OCI-LY3 (cell line): ENCODE measurements at regions not wholly inside any gene's neighbourhood (a gene's known extent, or its start where the extent isn't known, plus 50 kb on each side); places are given as distances from the start of the nearest gene placed in this dataset.

Source experiments
- H2AFZ ChIP-seq: fragments of 200-600, 300-600 bp; shearing (Covaris generic); 2 replicates; pipeline ENCODE4 v1.6.0; 2014; ENCODE audit warnings: antibody characterized with exemption, low read depth, low read length
- H3K27ac ChIP-seq: fragments of 200-600, 300-600 bp; sonication (generic); 2 replicates; pipeline ENCODE4 v1.5.1; 2014; ENCODE audit warnings: mild to moderate bottlenecking, low read length, moderate library complexity, mixed read lengths
- H3K27me3 ChIP-seq: fragments of 200-600, 300-600 bp; sonication (generic); 2 replicates; pipeline ENCODE4 v1.6.1; 2014; ENCODE audit warnings: low read depth, low read length, mixed read lengths
- H3K36me3 ChIP-seq: fragments of 200-600, 300-600 bp; sonication (generic); replicated peaks from 2 replicates; pipeline ENCODE3; 2014; ENCODE audit warnings: low read depth, low read length, mixed read lengths
- H3K4me1 ChIP-seq: fragments of 300-600, 200-600 bp; sonication (generic); 2 replicates; pipeline ENCODE4 v1.6.1; 2014; ENCODE audit warnings: low read length, mixed read lengths
- H3K4me2 ChIP-seq: fragments of 200-600, 300-600 bp; sonication (generic); 2 replicates; pipeline ENCODE4 v1.6.1; 2014; ENCODE audit warnings: low read length, mixed read lengths
- H3K4me3 ChIP-seq: fragments of 300-600, 200-600 bp; sonication (generic); 2 replicates; pipeline ENCODE4 v1.5.1; 2014; ENCODE audit warnings: antibody characterized with exemption, mild to moderate bottlenecking, low read length, moderate library complexity
- H3K79me2 ChIP-seq: fragments of 300-600, 200-600 bp; shearing (Covaris generic); 2 replicates; pipeline ENCODE4 v1.6.1; 2014; ENCODE audit warnings: mild to moderate bottlenecking, low read length, mixed read lengths
- H3K9ac ChIP-seq: fragments of 300-600, 200-600 bp; shearing (Covaris generic); 2 replicates; pipeline ENCODE4 v1.6.0; 2014; ENCODE audit warnings: mild to moderate bottlenecking, low read length, moderate library complexity
- H3K9me3 ChIP-seq: fragments of 200-600, 300-600 bp; shearing (Covaris generic); 2 replicates; pipeline ENCODE4 v1.6.1; 2014; ENCODE audit warnings: low read length, mixed read lengths; ENCODE audit not compliant: insufficient read depth
- H4K20me1 ChIP-seq: fragments of 200-600, 300-600 bp; sonication (generic); 2 replicates; pipeline ENCODE4 v1.6.1; 2016; ENCODE audit warnings: low read length, mixed read lengths; ENCODE audit not compliant: insufficient read depth
- CTCF ChIP-seq: fragments of 200-600, 300-600 bp; sonication (generic); IDR thresholded peaks from 2 replicates; pipeline ENCODE4 v1.5.1; 2014; ENCODE audit warnings: antibody characterized with exemption, low read length, low read depth
- EZH2phosphoT487 ChIP-seq: fragments of 200-600 bp; shearing (Covaris generic); IDR thresholded peaks from 2 replicates; pipeline ENCODE4 v1.6.1; 2018; ENCODE audit warnings: antibody characterized with exemption, mixed run types, low read depth

- H3K9ac ChIP-seq = no peak overlapping the region
- H3K4me1 ChIP-seq = no peaks in the 10 kb centered on the region
- no peak overlapping the region for H3K27ac ChIP-seq
- no peak for TF ChIP-seq CTCF
- TF ChIP-seq EZH2phosphoT487 = no peak
- H3K4me2 ChIP-seq = no peak overlapping the region
- no peak overlapping the region for H2AFZ ChIP-seq
- no peaks in the 10 kb centered on the region for H3K36me3 ChIP-seq
- no peaks in the 10 kb centered on the region for H3K79me2 ChIP-seq
- no peak overlapping the region for H3K4me3 ChIP-seq
- no peaks in the 10 kb centered on the region for H3K9me3 ChIP-seq
- no peaks in the 10 kb centered on the region for H3K27me3 ChIP-seq
- no peaks in the 10 kb centered on the region for H4K20me1 ChIP-seq
These were observed 673.8 kb downstream of the GBE1 start for GRCh38 chr3:81087607-81088006.

GRCh38 chr3:81086348-81086747 is 675.1 kb downstream of the GBE1 start:
- Histone ChIP-seq H3K9ac (no peak overlapping the region), H3K79me2 (no peaks in the 10 kb centered on the region), H3K4me1 (no peaks in the 10 kb centered on the region), H3K36me3 (no peaks in the 10 kb centered on the region), H4K20me1 (no peaks in the 10 kb centered on the region), H3K9me3 (no peaks in the 10 kb centered on the region), H3K4me2 (no peak overlapping the region), H3K27ac (no peak overlapping the region), H3K4me3 (no peak overlapping the region), H2AFZ (no peak overlapping the region), H3K27me3 (no peaks in the 10 kb centered on the region)
- TF ChIP-seq EZH2phosphoT487 (no peak), CTCF (no peak)

- TF ChIP-seq CTCF (no peak), EZH2phosphoT487 (no peak)
- no peaks in the 10 kb centered on the region for H3K36me3 ChIP-seq
- H3K4me3 ChIP-seq = no peak overlapping the region
- H3K4me1 ChIP-seq = no peaks in the 10 kb centered on the region
- no peaks in the 10 kb centered on the region for H4K20me1 ChIP-seq
- no peak overlapping the region for H3K4me2 ChIP-seq
- H3K79me2 ChIP-seq = no peaks in the 10 kb centered on the region
- no peak overlapping the region for H2AFZ ChIP-seq
- H3K27ac ChIP-seq = no peak overlapping the region
- H3K27me3 ChIP-seq = no peaks in the 10 kb centered on the region
- H3K9me3 ChIP-seq = no peaks in the 10 kb centered on the region
- H3K9ac ChIP-seq = no peak overlapping the region
These were observed 680.8 kb downstream of the GBE1 start for GRCh38 chr3:81080608-81081007.

DNA sequence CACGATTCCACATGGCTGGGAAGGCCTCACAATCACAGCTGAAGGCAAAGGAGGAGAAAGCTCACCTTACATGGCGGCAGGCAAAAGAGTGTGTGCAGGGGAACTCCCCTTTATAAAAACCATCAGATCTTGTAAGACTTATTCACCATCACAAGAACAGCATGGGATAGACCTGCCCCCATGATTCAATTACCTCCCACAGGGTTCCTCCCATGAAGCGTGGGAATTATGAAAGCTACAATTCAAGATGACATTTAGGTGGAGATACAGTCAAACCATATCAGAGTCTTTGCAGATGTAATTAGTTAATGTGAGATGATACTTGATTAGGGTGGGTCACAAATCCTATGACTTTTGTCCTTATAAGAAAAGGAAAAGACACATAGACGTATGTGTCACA is 688.9 kb downstream of the GBE1 start:
- Histone ChIP-seq H3K4me1 (no peaks in the 10 kb centered on the region), H3K36me3 (no peaks in the 10 kb centered on the region), H3K27me3 (no peaks in the 10 kb centered on the region), H3K9ac (no peak overlapping the region), H3K79me2 (no peaks in the 10 kb centered on the region), H2AFZ (peak overlapping the region; percentile 7; the same call in 1 of the 2 replicates), H3K4me3 (no peak overlapping the region), H4K20me1 (no peaks in the 10 kb centered on the region), H3K27ac (no peak overlapping the region), H3K4me2 (no peak overlapping the region), H3K9me3 (peaks cover 10% of the 10 kb centered on the region; the same call in 1 of the 2 replicates)
- TF ChIP-seq EZH2phosphoT487 = no peak
- no peak for TF ChIP-seq CTCF
